ENCODE measurements at regions not wholly inside any gene's neighbourhood (a gene's known extent, or its start where the extent isn't known, plus 50 kb on each side); places are given as distances from the start of the nearest gene placed in this dataset.

- DNase-seq = no peak
These were observed 1061.1 kb downstream of the SORCS3 start for GRCh38 chr10:105702211-105702610.

DNA sequence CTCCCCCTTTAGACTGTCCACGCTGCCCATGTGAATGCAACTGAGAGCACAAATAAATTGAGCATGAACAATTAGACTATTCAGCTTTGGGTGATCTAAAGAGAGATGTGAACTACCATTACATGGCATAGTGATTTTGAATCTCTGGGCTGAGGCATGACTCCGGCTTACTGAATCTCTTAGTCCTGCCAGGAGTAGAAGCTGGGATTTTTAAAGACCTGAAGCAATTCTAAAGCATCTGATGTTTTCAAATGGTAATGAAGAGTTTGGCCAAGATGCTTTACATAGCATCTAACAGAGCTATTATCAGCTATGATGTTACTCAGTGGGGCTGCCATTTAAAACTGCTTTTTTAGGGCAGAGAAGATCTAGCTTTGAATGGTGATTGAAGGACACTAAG lies 1059.1 kb downstream of the SORCS3 start:
- DNase-seq = no peak

- no peak for DNase-seq
These were observed 1058.4 kb downstream of the SORCS3 start for GRCh38 chr10:105699504-105699903.

- DNase-seq = no peak
These were observed 1057.5 kb downstream of the SORCS3 start for GRCh38 chr10:105698592-105698991.

DNA sequence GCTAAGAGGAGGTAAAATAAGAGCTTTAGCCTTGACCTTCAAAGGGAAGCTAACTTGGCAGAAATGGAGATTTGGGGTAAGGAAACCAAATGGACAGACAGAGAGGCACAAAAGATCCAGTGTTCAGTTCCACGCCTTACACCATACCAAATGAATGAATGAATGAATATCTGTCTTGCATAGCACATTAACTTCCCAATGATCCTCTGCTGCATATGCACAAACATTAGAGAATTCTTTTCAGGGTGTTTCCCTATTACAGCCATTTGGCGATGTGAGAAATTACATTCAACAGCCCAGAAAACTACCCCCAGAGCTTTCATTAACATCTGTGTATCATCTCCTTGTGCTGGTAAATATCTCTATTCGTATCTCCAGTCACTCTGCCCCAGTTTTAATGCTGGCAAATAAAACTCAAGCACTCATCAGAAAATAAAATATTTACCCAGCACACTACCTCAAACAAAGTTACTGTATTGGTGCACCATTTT lies 1056.2 kb downstream of the SORCS3 start:
- no peak for DNase-seq

DNA sequence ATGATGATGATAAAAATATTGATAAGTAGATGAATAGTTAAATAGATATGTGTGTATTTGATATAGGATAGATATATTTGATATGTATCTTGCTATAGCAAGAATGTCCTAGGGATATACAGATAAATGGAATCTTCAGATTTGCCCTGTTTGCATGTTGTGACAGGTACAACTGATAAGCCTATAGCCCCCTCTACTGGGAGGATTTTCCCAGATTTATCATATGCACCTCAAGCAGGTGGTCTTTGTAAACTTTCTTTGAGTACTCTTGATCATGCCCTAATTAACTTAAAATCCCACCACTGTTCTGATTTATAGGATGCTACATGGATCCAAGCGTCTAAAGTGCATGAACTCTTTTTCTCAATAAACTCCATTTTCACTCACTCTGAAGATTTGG lies 1050.7 kb downstream of the SORCS3 start:
- no peak for DNase-seq

- no peak for DNase-seq
These were observed 1041.8 kb downstream of the SORCS3 start for GRCh38 chr10:105682911-105683310.

GRCh38 chr10:105681051-105681450 lies 1040.0 kb downstream of the SORCS3 start:
- no peak for DNase-seq

GRCh38 chr10:105679781-105680180 lies 1038.7 kb downstream of the SORCS3 start:
- DNase-seq = no peak

DNA sequence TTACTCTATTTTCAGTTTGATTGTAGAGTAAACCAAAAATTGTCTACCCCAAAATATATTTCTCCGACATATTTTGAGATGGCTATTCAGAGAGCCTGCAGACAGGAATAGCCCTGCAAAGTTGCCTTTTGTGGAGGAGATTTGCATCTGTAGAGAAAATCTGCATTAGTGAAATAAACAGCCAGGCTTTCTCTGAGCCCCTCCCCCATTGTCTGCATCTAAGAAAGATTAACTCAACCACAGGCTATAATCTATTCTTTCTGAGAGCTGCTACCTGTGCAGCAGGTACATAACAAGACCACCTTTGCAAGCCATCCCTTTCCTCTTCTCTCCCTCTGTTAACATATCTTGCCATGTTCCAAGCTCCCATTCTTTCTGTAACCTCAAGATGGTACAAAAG lies 1034.2 kb downstream of the SORCS3 start:
- no peak for DNase-seq

- DNase-seq = no peak
These were observed 1033.4 kb downstream of the SORCS3 start for GRCh38 chr10:105674448-105674847.

GRCh38 chr10:105658696-105659095 lies 1017.6 kb downstream of the SORCS3 start:
- DNase-seq = no peak

- no peak for DNase-seq
These were observed 1015.8 kb downstream of the SORCS3 start for GRCh38 chr10:105656856-105657255.

- DNase-seq = no peak
These were observed 1009.2 kb downstream of the SORCS3 start for GRCh38 chr10:105650306-105650705.

DNA sequence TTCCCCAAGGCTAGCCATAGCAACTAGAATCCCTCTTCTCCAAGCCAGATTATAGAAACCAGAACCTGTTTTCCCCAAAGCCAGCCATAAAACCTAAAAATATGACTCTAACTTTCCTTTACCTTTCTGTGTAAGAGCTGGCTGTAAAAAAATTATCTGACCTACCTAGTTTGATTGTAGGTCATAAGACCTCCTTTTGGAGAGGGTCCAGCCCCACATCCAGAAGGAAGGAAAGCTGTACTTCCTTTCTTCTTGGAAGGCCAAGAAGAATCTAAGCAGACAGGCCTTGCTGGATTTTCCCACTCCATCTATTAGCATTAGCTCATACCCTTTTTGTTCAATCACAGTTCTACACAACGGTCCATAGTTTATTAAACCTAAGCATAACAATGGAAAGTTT lies 1006.3 kb downstream of the SORCS3 start:
- DNase-seq = no peak

- no peak for DNase-seq
These were observed 1003.9 kb downstream of the SORCS3 start for GRCh38 chr10:105644978-105645377.

DNA sequence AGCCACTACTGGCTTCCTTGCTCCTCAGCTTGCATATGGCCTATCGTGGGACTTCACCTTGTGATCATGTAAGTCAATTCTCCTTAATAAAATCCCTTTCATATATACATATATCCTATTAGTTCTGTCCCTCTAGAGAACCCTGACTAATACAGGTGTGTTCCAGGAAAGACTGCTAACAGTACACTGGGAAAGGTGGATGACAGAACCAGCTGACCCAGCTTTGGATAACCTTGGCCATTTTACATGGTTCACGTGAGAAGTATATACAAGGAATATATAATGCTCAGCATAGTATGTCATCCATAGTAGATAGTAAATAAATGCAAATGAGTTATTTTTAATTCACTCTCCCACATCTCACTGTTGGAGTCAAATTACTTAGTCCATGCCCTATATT lies 1003.5 kb downstream of the SORCS3 start:
- DNase-seq = no peak

DNA sequence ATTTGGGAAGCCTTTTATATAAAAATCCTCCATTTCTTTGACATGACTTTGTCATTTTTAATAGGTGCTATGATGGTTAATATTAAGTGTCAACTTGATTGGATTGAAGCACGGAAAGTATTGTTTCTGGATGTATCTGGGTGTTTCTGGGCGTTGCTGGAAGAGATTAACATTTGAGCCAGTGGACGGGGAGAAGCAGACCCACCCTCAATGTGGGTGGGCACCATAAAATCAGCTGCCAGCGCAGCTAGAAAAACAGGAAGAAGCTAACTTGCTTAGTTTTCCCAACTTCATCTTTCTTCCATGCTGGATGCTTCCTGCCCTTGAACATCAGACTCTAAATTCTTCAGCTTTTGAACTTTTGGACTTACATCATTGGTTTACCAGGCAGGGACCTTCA lies 1003.0 kb downstream of the SORCS3 start:
- DNase-seq = no peak

DNA sequence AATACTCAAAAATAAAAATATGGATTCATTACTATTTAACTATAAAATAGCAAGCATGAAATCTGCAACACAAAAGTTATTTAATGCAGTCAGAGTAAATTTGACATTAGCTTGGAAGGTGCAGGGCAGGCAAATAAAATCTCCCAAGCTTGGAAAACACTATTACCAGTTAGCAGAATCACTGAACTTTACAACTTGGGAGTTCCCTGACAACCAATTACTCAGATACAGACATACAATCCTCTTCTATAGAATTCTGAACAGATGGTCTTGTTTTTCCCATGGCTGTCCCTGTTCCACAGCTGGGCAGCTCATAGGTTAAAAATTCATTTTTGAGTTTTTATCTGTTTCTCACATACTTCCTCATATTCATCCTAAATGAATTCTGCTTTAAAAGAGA lies 1002.6 kb downstream of the SORCS3 start:
- no peak for DNase-seq

DNA sequence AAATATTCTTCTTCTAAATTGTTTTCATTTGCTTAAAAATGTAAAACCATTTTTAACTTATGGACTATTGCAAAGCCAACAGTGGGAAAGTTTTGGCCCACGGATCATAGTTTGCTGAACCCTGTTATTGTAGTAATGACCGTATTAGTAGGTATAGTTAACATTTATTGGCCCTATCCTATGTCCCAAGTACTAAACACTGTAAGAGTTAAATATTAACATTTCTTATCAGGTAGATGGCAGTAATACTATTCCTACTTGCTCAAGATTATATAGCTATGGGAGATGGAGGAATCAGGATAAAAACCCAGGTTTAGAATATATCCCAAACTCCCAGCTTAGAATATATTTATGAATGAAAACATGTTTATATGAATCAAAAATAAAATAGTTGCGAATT lies 993.2 kb downstream of the SORCS3 start:
- DNase-seq = no peak

- no peak for DNase-seq
These were observed 974.8 kb downstream of the SORCS3 start for GRCh38 chr10:105615715-105616365.

DNA sequence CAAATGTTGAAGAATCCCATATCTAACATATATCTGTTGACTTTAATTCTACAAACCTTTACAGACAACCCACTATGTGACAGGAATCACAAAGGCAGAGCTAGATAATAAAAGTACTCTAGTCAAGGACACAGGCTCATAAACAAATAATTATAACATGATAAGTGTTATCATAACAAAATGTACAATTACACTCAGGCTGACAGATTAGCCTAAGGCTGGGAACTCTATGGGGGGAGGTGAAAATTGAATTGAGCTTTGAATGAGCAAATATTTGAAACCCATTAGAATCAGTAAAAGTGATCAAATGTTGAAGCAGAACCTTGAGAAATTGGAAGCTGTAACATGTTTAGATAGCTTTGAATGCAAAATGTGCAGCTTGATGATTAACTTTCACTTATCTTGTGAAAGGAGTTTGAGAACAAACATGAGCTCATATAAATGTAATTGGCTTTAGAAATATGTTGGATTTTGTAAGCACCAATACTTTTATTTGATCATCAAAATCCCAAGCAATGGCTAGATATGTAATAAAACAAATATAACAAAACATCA lies 970.2 kb downstream of the SORCS3 start:
- DNase-seq = no peak

DNA sequence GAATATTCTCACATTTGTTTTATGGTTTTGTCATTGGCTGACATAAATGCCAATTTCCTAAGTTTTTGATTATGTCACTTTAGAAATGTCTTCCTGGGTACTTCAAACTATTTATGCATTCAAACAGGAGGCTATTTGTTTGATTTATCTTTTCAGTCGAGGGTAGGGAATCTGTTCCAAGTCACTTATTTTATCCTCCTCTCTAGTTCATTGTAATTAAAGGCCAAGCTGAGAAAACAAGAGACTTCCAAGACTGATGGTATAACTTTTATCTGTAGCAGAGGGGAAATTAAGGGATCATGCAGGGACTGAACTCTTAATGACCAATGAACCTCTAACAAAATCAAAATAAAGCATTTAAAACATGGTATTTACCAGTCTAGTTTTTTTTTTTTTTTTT lies 968.4 kb downstream of the SORCS3 start:
- no peak for DNase-seq

DNA sequence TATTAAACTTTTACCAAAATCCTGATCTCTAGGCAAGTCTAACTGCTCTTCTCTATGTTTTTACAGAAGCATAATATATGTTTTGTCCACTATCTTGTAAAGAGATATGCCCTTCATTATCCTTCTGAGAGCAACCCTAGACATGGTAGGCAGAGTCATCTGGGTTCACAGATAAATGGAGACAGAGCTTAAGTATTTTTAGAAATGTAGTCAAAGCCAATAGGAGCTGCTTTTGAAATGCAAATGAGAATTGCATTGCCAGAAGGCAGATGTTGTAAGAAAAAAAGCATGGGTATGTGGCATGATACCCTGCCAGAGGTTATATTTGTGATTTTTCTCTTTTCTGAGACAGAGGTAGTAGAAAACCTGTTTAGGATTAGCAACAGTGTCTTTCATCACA lies 964.8 kb downstream of the SORCS3 start:
- DNase-seq = no peak

- no peak for DNase-seq
These were observed 964.0 kb downstream of the SORCS3 start for GRCh38 chr10:105605104-105605503.
